ENCODE measurements at regions not wholly inside any gene's neighbourhood (a gene's known extent, or its start where the extent isn't known, plus 50 kb on each side); places are given as distances from the start of the nearest gene placed in this dataset.

- TF ChIP-seq CTCF (IDR thresholded peaks at IDR 0.05) (no peak), POLR2A (IDR thresholded peaks at IDR 0.05) (no peak), POLR2AphosphoS5 (IDR thresholded peaks at IDR 0.05) (no peak)
These were observed 129.8 kb downstream of the TBX5 start for GRCh38 chr12:114275932-114276785.

Measured in prostate gland (tissue), 2 donors.